ENCODE measurements at regions not wholly inside any gene's neighbourhood (a gene's known extent, or its start where the extent isn't known, plus 50 kb on each side); places are given as distances from the start of the nearest gene placed in this dataset.
"Not testable (repeated sequence)": the region's sequence is repeated elsewhere in the genome, so short reads cannot be mapped to it uniquely, and the experiment has no call there.

DNA sequence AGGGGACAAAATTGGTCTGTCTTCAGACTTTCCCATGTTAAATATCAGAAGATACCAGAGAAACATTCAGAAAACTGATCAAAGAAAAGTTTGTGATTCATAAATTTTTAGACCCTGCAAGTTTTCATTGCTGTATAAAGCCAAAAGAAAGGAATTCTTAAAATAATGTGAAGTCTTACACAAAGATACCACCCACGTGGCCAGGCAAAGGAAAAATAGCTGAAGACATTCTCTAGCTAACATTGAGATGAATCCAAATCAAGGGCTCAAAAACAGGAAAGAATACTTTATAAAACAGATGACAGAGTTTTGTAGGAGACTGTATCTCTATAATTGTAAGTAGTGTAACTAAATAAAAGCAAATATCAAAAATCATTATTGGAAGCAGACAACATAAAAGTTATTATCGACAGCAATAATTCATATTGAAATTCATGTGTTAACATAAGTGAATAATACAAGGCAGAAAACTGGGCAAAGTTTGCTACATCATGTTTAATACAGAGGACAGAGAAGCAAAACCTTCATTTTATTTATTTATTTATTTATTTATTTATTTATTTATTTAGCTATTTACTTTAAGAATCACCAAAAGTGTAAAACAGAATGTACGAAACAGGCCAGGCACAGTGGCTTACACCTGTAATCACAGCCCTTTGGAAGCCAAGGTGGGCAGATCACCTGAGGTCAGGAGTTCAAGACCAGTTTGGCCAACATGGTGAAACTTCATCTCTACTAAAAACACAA, 204.6 kb upstream of the SLIT2 start:
- no peak for DNase-seq

DNA sequence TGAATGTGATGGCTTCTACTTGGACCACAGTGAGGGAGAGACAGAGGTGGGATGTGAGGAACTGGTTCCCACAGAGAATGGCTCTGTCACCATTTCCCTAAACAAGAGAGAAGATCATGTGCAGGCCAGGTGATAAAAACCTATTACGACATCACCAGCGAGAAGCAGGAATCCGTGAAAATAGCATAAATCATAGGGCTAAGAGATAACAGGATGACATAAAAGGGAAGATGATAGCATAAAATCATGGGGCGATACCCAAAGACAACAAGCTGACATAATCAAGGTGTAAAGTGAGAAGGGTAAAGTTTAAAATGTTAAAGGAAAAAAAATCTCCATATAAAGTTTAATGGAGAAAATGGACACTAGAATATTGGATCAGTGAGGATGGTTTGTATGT, 205.5 kb upstream of the SLIT2 start:
- DNase-seq = no peak

DNA sequence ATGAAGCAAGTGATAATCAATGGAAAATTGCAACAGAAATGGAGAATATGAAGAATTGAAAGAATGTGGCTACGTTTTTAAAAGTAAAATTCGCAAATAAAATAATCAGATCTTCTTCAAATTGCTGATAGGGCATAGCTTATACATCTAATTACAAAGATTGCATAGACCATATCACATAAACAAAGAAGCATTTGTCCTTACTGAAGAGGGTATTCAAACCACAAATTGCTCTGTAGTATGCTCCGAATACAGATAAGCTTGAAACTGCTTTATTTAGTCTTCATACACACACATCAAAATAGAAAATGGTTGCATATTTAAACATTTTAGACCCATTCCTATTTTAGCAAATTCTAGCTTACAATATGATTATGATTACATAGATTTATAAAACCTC, 206.7 kb upstream of the SLIT2 start:
- no peak for DNase-seq

DNA sequence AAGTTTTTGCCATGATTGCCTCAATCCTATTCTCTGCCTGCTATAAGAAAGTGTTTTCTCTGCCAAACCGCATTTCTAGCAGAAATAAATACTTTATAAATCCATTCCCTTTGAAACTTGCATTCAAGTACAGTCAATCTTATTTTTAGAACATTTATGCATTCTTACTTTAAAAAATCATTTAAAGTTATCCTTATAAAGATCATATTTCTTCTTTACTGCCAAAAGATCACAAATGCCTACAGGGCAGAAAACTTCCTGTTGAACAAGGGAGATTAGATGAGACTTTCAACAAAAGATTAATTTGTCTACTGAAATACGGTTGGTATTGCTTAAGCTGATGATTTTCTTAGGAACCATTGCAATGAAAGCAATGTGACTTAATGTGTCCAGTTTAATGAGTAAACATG, 207.2 kb upstream of the SLIT2 start:
- DNase-seq = no peak

DNA sequence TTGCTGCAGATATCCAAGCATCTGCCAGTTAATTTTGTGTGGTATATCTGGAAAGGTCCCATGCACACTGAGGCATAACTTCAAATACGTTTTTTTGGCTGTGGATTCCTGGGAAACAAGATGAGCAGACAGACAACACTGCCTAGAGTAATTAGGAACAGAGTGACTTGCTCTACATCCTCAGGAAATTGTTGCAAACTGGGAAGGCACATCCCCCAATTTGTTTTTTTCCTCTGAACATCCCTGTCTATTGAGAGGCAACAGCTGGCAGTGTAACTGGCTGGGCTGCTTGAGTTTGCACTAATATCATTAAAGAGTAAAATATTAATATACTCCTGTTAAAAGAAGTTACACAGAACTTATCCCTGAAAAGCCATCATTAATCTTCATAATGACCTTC, 207.7 kb upstream of the SLIT2 start:
- DNase-seq = no peak

DNA sequence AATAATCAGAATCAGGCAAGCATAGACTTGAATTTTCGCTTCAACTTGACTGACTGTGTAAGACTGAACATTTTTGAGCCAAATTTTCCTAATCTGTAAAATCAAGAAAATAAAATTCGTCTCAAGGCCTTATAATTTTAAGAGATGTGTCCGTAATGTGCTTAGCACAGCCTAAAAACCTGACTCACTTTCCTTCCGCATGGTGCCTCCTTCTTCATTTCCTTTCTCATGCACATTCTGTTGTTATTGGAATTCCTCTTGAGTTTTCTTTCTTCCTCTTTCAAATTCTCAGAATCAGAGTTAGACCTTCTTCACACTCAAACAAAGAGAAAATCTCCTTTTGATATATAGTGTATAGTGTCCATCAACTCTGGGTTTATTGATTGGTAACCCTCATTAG, 208.9 kb upstream of the SLIT2 start:
- no peak for DNase-seq

DNA sequence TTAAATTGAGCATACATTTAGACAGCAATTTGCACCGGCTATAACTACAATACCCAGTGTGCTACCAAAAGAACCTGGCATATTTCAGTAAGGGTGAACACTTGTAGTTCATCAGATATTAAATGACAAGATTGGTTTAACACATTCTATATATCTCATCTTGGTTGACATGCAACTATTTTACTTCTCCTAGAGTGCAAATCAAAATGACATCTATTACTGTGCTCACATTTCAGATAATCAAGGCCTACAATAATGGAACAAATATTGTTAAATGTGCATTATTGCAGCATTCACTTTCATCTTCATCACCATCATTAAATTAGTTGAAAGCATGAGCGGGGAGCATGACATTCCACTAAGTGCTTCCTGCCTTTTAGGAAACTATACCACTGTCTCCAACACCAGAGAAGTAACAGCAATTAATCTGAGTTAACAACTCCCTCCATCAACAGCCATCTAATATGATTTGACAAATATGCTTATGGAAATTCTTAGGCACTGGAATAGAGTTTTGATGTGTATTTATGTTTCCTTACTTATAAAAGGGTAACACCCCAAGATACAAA, 209.8 kb upstream of the SLIT2 start:
- no peak for DNase-seq

DNA sequence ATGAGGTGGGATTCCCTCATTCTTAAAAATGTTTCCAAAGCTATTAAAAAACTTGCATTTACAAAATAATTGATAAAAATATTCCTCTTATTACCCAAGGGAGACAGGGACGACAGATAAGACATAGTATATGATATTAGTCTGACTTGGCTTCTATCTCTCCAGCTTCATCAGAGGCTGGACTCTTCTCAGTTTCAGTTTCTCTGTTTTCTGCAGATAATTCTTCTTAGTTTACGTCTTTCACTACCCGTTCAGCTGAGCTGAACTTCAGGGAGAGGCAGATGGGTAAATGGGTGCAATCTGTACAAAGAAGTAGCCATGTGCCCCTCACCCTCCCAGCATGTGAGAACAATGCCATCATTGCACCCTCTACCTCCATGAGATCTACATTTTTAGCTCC, 214.0 kb upstream of the SLIT2 start:
- no peak for DNase-seq

DNA sequence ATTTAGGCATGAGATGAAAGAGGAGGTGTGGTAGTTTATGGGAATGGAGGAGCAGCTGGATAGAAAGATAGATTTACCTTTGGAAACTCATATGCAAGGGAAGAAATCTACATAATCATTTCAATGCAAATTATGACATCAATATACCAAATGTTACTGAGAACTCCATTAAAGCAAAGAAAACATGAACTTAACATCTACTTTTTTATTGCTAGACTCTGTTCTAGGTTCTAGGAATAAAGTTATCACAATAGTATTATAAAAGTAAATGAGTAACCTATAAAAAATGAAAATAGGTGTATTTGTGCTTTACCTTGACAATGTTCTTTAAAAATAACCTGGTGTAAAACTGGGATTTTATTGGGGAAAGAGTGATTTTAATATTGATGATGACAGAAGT, 221.6 kb upstream of the SLIT2 start:
- no peak for DNase-seq

DNA sequence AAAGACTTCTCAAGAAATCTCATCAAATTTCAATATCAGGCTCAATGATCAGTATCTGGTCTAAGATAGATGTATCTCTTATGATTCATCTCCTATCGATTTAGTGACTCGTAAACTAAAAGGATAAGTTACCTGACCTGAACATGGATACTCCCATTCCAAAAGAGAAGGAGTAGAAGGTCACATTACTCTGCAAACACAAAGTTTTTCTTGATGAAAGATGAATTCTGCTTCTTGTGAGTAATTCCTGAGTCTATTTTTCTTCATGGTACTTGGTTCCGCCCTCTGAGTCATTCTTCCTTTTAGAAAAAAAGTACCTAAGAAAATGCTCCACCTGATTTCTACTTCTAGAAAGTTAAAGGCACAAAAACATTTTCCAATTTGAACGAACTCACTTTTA, 223.1 kb upstream of the SLIT2 start:
- DNase-seq = no peak

DNA sequence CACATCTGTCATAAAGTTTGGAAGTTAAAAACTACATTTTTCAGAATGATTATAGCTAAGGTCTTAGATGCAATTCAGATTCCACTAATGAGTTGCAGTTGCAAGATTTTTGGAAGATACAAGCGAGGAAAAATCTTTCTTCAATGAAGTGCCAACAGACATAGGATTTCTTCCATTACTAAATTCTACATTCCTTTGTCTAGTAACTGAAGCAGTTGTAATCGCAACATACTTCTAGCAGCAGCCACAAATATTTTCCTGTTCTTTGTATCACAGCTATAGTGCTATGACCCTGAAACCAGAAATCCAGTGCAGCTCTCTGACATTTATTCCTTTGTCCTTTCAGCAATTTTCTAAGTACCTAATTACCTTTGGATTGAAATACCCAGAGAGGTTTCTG, 225.2 kb upstream of the SLIT2 start:
- DNase-seq = no peak

DNA sequence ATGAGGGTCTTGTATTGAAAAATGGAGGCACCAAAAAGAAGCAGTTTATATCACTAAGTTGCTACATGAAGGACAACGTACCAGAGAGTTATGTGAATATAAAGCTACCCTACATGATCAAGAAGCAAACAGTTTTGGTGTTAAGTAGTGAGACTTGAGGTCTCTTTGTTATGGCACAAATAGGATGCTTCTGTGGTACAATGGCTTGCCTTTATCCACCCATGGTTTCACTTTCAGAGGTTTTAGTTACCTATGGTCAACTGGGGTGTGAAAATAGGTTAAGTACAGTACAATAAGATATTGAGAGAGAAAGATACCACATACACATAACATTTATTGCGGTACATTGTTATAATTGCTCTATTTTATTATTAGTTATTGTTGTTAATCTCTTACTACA, 229.2 kb upstream of the SLIT2 start:
- no peak for DNase-seq

DNA sequence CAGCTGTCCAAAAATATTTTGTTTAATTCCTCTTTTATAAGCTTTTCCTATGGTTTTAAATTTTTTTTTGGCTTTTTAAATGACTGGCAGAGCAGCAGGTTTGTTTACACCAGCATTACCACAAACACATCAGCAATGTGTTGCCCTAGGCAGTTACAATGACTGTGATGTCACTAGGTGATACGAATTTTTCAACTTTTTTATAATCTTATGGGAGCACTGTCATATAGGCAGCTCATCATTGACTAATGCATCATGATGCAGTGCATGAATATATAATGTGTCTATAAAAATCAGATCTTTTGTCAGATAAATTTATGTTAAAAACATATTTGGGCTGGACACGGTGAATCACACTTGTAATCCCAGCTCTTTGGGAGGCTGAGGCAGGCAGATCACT, 231.6 kb upstream of the SLIT2 start:
- no peak for DNase-seq

DNA sequence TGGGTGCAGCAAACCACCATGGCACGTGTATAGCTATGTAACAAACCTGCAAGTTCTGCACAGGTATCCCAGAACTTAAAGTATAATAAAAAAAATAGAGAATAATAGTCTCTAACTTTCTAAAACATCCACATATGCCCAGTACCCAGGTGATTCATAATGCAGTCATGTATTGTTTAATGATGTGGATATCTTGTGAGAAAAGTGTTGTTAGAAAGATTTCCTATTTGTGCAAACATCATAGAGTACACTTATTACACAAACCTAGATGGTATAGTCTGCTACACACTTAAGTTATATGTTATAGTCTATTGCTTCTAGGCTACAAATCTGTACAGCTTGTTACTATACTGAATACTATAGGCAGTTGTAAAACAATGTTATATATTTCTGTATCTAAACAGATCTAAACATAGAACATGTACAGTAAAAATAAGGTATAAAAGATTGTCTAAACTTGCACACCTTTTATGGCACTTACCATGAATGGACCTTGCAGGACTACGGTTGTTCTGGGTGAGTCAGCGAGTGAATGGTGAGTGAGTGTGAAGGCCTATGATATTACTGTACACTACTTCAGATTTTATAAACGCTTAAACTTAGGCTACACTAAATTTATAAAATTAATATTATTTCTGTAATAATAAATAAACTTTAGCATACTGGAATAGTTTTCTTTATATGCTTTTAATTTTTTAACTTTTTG, 232.2 kb upstream of the SLIT2 start:
- no peak for DNase-seq

DNA sequence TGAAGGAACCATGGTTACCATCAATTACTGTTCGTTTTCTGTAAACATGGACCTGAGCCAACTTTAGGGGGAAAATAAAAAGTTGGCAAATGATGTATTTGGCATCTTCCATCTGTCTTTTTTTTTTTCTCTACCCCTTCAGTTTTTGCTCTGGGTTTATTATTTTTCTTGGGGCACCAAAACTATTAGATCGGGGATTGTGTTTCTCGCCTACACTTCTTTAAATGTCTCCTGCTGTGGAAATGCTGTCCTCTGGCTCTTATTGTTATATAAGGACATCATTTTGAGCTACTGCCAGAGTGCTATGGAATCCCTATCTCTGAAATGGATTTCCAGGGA, 234.0 kb upstream of the SLIT2 start:
- no peak for DNase-seq

DNA sequence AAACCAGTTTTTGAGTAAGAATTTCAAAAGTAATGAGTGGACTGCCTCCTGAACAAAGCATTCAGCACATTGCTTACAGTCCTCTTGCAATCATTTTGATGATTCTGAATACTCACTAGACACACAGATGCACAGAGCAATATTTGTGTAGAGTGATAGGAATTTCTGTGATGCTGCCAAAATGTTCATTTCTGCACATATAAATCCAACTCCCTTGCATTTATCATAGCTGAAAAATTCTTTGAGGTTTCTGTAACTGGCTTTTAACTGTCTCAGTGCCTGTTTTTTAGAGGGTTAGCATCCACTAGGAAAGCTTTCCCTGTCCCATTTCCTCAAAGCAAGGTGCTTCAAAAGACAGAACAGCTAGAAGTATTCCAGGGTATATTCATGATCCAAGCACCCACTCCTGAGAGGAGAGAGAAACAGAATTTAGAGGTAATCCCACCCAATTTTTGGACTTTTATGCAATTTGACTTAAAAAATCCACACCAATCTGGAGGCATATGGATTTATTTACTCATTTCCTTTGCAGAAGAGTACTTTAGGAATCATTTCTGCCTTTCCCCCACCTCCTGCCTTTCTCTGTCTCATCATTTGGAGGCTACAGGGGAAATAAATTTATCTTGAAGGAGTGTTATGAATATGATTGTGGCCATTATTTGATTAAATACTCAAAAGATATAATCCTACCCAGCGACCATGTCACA, 234.5 kb upstream of the SLIT2 start:
- DNase-seq = no peak

DNA sequence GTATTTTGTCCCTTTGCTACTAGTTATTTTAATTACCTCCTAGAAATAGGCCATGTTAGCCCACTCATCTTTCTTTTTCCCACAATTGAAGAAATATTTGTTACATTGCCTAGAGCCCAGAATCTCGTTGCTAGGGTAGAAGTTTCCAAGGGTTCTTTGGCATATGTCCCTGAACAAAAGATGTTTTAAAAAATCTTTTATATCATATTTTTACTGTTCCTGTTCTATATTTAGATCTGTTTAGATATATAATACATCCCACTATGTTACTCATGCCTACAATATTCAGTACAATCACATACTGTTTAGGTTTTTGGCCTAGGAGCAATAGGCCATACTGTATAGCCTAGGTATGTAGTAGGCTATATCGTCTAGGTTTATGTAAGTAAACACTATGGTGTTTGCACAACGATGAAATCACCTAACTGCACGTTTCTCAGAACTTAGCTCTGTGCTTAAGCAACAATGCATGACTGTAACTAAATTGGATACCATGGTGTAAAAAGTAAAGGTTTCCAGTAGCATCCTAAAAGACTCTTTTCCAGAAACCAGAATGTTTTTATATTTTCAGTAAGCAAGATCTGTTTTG, 236.0 kb upstream of the SLIT2 start:
- no peak for DNase-seq

DNA sequence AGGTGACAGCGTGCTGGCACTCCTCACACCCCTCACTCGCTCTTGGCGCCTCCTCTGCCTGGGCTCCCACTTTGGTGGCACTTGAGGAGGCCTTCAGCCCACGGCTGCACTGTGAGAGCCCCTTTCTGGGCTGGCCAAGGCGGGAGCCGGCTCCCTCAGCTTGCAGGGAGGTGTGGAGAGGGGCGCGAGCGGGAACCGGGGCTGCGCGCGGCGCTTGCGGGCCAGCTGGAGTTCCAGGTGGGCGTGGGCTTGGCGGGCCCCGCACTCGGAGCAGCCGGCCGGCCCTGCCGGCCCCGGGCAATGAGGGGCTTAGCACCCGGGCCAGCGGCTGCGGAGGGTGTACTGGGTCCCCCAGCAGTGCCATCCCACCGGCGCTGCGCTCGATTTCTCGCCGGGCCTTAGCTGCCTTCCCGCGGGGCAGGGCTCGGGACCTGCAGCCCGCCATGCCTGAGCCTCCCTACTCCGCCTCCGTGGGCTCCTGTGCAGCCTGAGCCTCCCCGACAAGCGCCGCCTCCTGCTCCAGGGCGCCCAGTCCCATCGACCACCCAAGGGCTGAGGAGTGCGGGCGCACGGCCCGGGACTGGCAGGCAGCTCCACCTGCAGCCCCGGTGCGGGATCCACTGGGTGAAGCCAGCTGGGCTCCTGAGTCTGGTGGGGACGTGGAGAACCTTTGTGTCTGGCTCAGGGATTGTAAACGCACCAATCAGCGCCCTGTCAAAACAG, 247.7 kb upstream of the SLIT2 start:
- not testable (repeated sequence) for DNase-seq

DNA sequence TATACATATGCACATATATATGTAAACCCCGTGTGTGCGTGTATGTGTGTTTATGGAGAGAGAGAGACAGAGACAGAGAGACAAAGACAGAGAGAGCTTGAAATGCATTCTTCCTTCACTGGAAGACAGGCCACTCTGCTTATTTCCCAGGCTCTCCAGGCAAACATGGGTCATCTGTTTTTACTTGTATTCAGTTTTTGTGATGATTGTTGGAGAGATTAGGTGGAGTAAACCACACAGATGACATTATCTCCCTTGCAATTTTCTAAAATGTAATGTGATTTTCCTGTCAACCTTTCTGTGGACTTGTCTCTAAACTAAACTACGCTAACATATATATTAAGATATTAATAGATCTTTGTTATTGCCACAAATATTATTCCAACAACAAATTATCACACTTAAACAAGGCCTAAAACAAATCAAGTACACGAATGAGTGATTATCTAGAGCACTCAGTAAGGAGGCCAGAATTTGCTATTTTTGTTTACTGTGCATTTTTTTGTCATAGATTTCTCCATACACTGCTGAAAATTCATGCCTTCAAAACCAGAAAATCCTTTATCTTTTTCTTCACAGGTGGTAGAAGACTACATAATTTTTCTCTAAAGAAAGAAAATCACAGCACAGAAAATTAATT, 251.8 kb upstream of the SLIT2 start:
- DNase-seq = no peak

DNA sequence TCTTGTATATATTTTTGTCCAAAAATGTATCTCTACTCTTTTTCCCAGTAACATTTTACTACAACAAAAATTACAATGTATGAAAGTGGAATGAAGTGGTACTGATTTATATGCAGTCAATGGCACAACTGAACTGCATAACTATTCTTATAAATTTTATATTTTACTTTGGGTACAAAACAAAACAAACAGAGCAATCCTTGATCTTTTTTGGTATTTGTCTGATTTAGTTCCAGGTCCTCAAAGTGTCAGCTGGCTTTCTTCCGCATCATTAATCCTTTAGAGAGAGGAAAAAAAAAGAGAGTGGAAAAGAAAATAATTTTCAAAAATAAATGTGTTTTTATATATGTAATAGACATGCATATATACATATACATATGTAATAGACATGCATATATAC, 252.4 kb upstream of the SLIT2 start:
- no peak for DNase-seq

DNA sequence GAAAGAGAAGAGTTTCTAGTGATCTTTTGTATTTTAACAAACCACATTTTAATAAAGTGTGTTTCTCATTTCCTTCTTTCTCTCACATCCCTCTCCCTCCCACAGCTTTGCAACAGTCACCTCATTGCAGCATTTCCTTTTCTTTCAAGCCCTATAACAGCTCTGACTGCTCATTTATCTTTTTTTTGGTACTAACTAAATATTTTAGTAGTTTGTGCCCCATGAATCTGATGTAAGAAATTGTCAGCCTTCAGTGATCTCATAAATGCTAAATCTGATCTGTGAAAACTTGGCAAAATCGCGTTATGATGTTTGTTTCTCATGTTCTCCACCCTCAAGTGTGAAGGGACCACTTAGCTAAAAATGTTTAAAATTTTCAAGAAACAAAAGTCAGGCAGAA, 258.5 kb upstream of the SLIT2 start:
- no peak for DNase-seq

DNA sequence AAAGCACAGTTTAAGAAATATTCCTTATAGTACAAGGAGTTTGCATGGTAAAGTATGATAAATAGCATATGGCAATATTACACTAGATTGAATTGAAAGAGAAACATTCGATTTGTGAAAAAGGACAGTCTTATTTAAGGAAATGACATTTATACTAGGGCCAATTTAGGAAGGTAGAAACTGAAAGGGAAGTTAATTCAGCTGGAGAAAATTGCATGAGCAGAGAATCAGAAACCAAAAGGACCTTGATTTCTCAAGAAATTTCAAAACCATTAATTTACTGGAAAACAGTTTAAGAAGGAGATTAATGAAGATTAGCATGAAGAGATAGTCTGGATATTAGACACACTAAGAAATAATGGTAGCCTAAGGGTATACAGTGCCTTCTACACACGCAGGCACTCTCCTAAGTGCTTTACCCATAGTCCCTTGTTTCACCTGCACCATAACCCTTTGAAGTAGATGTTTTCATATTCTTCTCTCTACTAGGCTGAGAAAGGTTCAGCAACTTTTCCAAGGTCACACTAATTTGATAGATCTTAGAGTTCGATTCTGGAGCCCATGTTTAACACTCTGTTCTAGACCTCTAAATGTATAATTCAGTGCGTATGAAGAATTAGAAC, 259.1 kb upstream of the SLIT2 start:
- no peak for DNase-seq

Measured in stimulated activated CD4-positive, alpha-beta T cell treated with anti-CD3 and anti-CD28 coated beads, Interleukin-1b, Interleukin-23, amount 100 ng/mL, for 48 hours (primary cell).